ENCODE measurements at regions not wholly inside any gene's neighbourhood (a gene's known extent, or its start where the extent isn't known, plus 50 kb on each side); places are given as distances from the start of the nearest gene placed in this dataset.

DNA sequence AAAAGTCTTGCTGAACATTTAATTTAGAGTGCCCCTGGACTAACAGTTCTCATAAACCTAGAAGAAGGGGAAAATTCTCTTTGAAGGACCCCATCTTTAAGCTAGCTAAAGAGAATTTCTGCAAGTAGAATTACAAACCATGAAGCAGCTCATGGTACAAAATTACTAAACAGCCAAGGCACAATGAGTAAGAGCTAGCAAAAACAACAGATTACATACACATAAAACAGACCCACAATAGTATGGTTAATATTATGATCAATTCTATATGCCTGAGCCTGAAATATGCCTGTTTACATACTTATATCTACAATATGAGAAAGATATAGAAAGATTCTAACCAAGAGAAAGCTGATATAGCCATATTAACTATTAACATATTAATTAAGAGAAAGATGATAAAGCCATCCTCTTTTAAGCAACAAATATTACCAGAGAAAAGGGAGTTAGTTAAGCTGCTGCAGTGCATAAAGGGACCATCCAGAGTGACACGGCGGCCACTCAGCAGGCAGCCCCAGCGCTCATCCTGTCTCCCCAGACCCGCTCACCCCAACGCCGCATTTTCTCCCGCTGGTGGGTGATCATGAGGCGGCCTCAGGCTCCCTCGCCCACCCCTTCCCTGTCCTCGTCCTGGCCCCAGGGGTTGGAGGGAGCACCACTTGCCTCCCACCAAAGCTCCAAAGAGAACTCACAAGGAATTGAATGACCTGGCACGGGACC is 98.4 kb upstream of the CARMIL1 start:
- Mint-ChIP-seq H3K36me3 (ENCODE audit: insufficient read depth in 1 of 3, low read depth in 3 of 3) (no peaks in the 10 kb centered on the region), H3K4me3 (no peak overlapping the region), H3K27me3 (ENCODE audit: low read depth) (no peaks in the 10 kb centered on the region; the same call in none of the 2 replicates), H3K27ac (peak overlapping the region in 1 of 3 experiments; percentile 19; a peak in 1 of 7 replicates), H3K4me1 (no peaks in the 10 kb centered on the region), H3K9me3 (no peaks in the 10 kb centered on the region)
- DNase-seq: no peak
- no peak overlapping the region for H2BK5ac ChIP-seq (ENCODE audit: insufficient read length, low read length)
- no peaks in the 10 kb centered on the region for H3K27me3 ChIP-seq (ENCODE audit: insufficient read depth, low read length)
- H3K23me2 ChIP-seq (ENCODE audit: insufficient read length, low read depth, low read length, poor library complexity, severe bottlenecking): no peaks in the 10 kb centered on the region
- WGBS (ENCODE audit: extremely low coverage, insufficient read length, low lambda C conversion rate): no CpG with 5 or more reads among the region's 11 CpGs
- no peak overlapping the region for H3K4me2 ChIP-seq (ENCODE audit: insufficient read depth, insufficient read length, low read length)
- H4K20me1 ChIP-seq (ENCODE audit: control insufficient read depth, insufficient read depth, insufficient read length): no peaks in the 10 kb centered on the region
- no peak overlapping the region for H2AK5ac ChIP-seq (ENCODE audit: insufficient read length, low read length)
- no peak overlapping the region for H4K91ac ChIP-seq (ENCODE audit: insufficient read length, low read depth, low read length)
- no peak overlapping the region for H3K27ac ChIP-seq (ENCODE audit: insufficient read length, low read depth, low read length)
- H3K56ac ChIP-seq (ENCODE audit: insufficient read length, low read depth, low read length): no peak overlapping the region
- no peak overlapping the region for H3T11ph ChIP-seq (ENCODE audit: low read length)
- TF ChIP-seq, protein P1, sequence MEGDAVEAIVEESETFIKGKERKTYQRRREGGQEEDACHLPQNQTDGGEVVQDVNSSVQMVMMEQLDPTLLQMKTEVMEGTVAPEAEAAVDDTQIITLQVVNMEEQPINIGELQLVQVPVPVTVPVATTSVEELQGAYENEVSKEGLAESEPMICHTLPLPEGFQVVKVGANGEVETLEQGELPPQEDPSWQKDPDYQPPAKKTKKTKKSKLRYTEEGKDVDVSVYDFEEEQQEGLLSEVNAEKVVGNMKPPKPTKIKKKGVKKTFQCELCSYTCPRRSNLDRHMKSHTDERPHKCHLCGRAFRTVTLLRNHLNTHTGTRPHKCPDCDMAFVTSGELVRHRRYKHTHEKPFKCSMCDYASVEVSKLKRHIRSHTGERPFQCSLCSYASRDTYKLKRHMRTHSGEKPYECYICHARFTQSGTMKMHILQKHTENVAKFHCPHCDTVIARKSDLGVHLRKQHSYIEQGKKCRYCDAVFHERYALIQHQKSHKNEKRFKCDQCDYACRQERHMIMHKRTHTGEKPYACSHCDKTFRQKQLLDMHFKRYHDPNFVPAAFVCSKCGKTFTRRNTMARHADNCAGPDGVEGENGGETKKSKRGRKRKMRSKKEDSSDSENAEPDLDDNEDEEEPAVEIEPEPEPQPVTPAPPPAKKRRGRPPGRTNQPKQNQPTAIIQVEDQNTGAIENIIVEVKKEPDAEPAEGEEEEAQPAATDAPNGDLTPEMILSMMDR (conservative IDR thresholded peaks at IDR 0.05): no peak
- no peak overlapping the region for H3K18ac ChIP-seq (ENCODE audit: insufficient read length, low read depth, low read length)
- H4K8ac ChIP-seq (replicated peaks; ENCODE audit: insufficient read length, low read depth, low read length): no peak overlapping the region
- no peak overlapping the region for H2AFZ ChIP-seq (ENCODE audit: low read length)
- no peaks in the 10 kb centered on the region for H3K9me3 ChIP-seq (ENCODE audit: control insufficient read depth, low read depth, low read length)
- H2BK12ac ChIP-seq (ENCODE audit: insufficient read length, low read depth, low read length): no peak overlapping the region
- H3K14ac ChIP-seq (ENCODE audit: insufficient read depth, low read length): no peak overlapping the region; the same call in 1 of the 2 replicates
- H3K4me1 ChIP-seq (ENCODE audit: insufficient read depth, low read length): no peaks in the 10 kb centered on the region
- H2BK20ac ChIP-seq (ENCODE audit: low read depth, low read length, poor library complexity, severe bottlenecking): no peak overlapping the region
- H3K4ac ChIP-seq (ENCODE audit: low read depth, low read length): no peak overlapping the region
- H3K79me1 ChIP-seq (ENCODE audit: insufficient read depth, low read depth, low read length, poor library complexity, severe bottlenecking): no peaks in the 10 kb centered on the region
- H4K5ac ChIP-seq (ENCODE audit: insufficient read length, low read depth, low read length): no peak overlapping the region
- H3K9ac ChIP-seq (ENCODE audit: extremely low read depth, insufficient read length, low read length): no peak overlapping the region
- H3K23ac ChIP-seq (ENCODE audit: insufficient read length, low read depth, low read length): no peak overlapping the region
- H3K79me2 ChIP-seq (ENCODE audit: insufficient read depth, low read length): no peaks in the 10 kb centered on the region
- H2BK15ac ChIP-seq (ENCODE audit: low read depth, low read length): no peak overlapping the region
- H2BK120ac ChIP-seq (ENCODE audit: low read depth, low read length, poor library complexity, severe bottlenecking): no peak overlapping the region

Measured in H9 (cell line).